GM12874 (cell line): ENCODE measurements at regions not wholly inside any gene's neighbourhood (a gene's known extent, or its start where the extent isn't known, plus 50 kb on each side); places are given as distances from the start of the nearest gene placed in this dataset.

Experiments
- TF ChIP-seq, protein P1 (sequence below): IDR thresholded peaks from 2 replicates; pipeline ENCODE4 v1.5.1; 2011; ENCODE audit warnings: low read depth, mild to moderate bottlenecking, control low read depth, low read length, moderate library complexity; ENCODE audit not compliant: insufficient read depth

- TF ChIP-seq, protein P1, sequence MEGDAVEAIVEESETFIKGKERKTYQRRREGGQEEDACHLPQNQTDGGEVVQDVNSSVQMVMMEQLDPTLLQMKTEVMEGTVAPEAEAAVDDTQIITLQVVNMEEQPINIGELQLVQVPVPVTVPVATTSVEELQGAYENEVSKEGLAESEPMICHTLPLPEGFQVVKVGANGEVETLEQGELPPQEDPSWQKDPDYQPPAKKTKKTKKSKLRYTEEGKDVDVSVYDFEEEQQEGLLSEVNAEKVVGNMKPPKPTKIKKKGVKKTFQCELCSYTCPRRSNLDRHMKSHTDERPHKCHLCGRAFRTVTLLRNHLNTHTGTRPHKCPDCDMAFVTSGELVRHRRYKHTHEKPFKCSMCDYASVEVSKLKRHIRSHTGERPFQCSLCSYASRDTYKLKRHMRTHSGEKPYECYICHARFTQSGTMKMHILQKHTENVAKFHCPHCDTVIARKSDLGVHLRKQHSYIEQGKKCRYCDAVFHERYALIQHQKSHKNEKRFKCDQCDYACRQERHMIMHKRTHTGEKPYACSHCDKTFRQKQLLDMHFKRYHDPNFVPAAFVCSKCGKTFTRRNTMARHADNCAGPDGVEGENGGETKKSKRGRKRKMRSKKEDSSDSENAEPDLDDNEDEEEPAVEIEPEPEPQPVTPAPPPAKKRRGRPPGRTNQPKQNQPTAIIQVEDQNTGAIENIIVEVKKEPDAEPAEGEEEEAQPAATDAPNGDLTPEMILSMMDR, result no peak
Measured at GRCh38 chr6:121828146-121828886, 392.9 kb downstream of the GJA1 start.

DNA sequence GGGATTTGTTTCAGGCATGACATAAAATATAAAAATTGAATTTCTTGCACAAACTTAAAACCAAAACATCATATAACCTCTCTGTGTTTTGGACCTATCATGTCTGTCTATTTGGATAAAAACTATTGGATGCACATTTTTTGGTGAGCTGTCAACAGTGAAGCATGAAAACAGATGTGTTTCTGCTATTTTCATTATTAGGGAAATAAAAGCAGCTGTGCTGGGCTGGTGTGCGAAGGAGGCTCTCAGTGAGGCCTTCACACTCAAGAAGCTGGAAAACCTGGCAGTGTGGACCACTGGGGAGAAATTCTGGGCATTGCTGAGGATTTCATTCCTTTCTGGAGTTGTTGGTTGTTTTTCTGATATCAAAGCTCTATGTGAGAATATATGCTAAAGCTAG, 395.3 kb downstream of the GJA1 start:
- TF ChIP-seq, protein P1, result no peak

DNA sequence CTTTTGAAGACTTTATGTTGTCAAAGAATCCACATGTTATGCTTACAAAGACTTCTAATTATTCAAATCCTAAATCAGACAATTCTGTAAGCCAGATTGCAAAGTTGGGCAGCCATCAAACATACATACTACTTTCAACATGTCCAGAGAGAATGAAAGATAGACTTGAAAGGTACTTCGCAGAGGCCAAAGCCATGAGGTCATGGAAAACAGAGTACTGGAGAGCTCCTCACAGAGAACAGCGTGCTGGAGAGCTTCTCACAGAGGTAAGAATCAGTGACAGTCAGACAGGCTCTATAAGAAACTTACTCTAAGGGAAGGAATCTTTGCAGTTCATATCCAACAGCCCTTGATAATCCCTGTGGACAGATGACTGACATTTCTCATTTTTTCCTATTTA, 400.2 kb downstream of the GJA1 start:
- TF ChIP-seq, protein P1, result no peak

GRCh38 chr6:121837545-121838229, 402.2 kb downstream of the GJA1 start:
- TF ChIP-seq, protein P1, result no peak

DNA sequence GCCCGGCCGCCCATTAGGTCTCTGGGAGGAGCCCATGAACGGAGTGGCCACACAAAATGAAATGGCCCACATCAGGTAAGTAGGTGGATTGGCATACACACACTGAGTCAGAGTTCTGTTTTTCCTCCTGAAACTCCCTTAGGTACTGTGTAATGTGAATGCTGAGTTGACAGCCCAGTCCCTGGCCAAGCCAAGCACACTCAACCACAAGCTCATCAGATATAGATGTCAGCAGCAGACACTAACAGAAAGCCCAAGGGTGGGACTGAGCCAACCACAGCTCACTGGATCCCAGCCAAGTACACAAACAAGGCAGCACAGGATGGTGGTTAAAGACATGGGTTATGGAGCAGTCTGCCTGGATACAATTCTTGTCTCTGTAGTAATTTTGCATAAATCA, 403.4 kb downstream of the GJA1 start:
- TF ChIP-seq, protein P1, result no peak

- TF ChIP-seq, protein P1, result no peak
Measured at GRCh38 chr6:121839896-121840295, 404.4 kb downstream of the GJA1 start.

GRCh38 chr6:121844898-121845297, 409.5 kb downstream of the GJA1 start:
- TF ChIP-seq, protein P1, result no peak
